Erythroblast (primary cell): ENCODE measurements at regions not wholly inside any gene's neighbourhood (a gene's known extent, or its start where the extent isn't known, plus 50 kb on each side); places are given as distances from the start of the nearest gene placed in this dataset.

Source experiments
- GATA1 ChIP-seq: IDR thresholded peaks from 2 replicates; pipeline ENCODE4 v1.6.1; 2011; ENCODE audit warnings: low read depth, mild to moderate bottlenecking, control low read depth, low read length, moderate library complexity
- POLR2A ChIP-seq: IDR thresholded peaks from 2 replicates; pipeline ENCODE4 v1.6.1; 2011; ENCODE audit warnings: mild to moderate bottlenecking, low read length

DNA sequence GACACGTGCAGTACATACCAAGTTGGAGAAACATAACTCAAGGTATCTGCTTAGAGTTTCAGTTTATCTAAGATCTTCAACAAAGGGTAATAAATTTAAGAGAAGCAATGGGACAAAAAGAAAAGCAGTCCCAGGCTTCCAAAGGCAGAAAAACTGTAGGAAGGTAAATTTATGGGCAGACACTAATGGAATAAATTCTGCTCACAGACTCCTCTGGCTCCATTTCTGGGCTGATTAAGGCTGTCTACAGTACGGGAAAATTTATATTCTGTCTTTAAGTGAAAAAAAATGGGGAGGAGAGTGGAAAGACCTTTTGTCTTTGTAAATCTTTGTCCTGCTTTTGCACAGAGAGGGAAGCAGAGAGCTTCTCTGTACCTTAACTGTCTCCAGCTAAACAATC, 587.5 kb upstream of the IGFBP3 start:
- TF ChIP-seq POLR2A (no peak), GATA1 (no peak)
